NT2/D1 (cell line): ENCODE measurements at regions not wholly inside any gene's neighbourhood (a gene's known extent, or its start where the extent isn't known, plus 50 kb on each side); places are given as distances from the start of the nearest gene placed in this dataset.

Experiments
- SUZ12 ChIP-seq: IDR thresholded peaks from 2 replicates; pipeline ENCODE4 v1.6.1; 2011; ENCODE audit not compliant: insufficient read length, insufficient read depth; ENCODE audit errors: extremely low read depth
- YY1 ChIP-seq: IDR thresholded peaks from 2 replicates; pipeline ENCODE4 v1.6.1; 2011; ENCODE audit not compliant: insufficient read length, insufficient read depth
- ZNF274 ChIP-seq: IDR thresholded peaks from 2 replicates; pipeline ENCODE4 v1.6.1; 2011; ENCODE audit warnings: mild to moderate bottlenecking, low read depth, low read length

DNA sequence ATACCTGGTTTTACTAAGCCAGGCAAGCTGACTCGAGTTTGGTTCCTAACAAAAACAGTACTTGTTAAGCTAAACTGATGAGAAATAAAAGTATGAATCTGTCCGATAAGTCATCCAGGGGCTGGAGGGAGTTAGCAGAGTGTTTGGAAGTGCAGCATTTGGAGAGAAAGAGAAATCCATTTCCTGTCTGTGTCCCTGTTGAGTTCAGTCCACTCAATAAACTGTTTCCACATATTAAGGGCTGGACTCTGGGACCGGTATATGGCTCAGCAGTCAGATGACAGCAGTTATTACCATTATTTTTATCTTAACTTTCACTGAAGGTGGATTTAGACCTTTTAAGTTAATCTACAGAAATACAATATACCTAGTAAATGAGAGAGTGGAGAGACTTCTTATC lies 130.6 kb upstream of the ADRA1B start:
- TF ChIP-seq YY1, result no peak
- no peak for TF ChIP-seq SUZ12
- TF ChIP-seq ZNF274, result no peak
